H1 (cell line): ENCODE measurements at regions not wholly inside any gene's neighbourhood (a gene's known extent, or its start where the extent isn't known, plus 50 kb on each side); places are given as distances from the start of the nearest gene placed in this dataset.

Experiments
- CTCF ChIA-PET: fragments of 300-600 bp; sonication (Branson Sonifier 250); formaldehyde crosslinking; loops from one replicate; lab custom pipeline; 2021; ENCODE audit not compliant: partially characterized antibody; lab: Charles Lee
- POLR2A ChIA-PET: fragments of 300-600 bp; sonication (Branson Sonifier 250); formaldehyde crosslinking; loops from one replicate; lab custom pipeline; 2021; ENCODE audit warnings: inconsistent platforms; ENCODE audit not compliant: partially characterized antibody; lab: Charles Lee
- DNase-seq, 2 experiments: peaks; one replicate each; pipeline versions ENCODE4 v3.0.0 to v3.0.0-alpha.2; 2010 to 2022; ENCODE audit warnings: low spot score in 2 of 2, low read depth in 1 of 2, mixed read lengths in 1 of 2
- FAIRE-seq: peaks from 2 replicates; lab custom pipeline; 2011; peaks lifted over from hg19 to GRCh38; lab: Jason Lieb, UNC
- H2AFZ ChIP-seq: 2 replicates; pipeline ENCODE4 v1.8.1; 2012; ENCODE audit warnings: low read length, inconsistent platforms
- H2AK5ac ChIP-seq: 2 replicates; pipeline ENCODE4 v1.6.1; 2013; ENCODE audit warnings: low read depth, low read length
- H2BK120ac ChIP-seq: replicated peaks from 2 replicates; pipeline ENCODE3; 2013; ENCODE audit warnings: low read depth, low read length, inconsistent platforms
- H2BK12ac ChIP-seq: 2 replicates; pipeline ENCODE4 v1.6.1; 2013; ENCODE audit warnings: low read depth, low read length
- H2BK15ac ChIP-seq: 2 replicates; pipeline ENCODE4 v1.6.1; 2013; ENCODE audit warnings: low read length
- H2BK20ac ChIP-seq: 2 replicates; pipeline ENCODE4 v1.6.1; 2013; ENCODE audit warnings: low read length
- H2BK5ac ChIP-seq: 2 replicates; pipeline ENCODE4 v1.6.1; 2013; ENCODE audit warnings: low read depth, low read length
- H3K14ac ChIP-seq: 2 replicates; pipeline ENCODE4 v1.6.1; 2013; ENCODE audit warnings: inconsistent platforms; ENCODE audit not compliant: insufficient read length
- H3K18ac ChIP-seq: 2 replicates; pipeline ENCODE4 v1.6.1; 2013; ENCODE audit warnings: low read length; ENCODE audit errors: extremely low read depth
- H3K23ac ChIP-seq: 2 replicates; pipeline ENCODE4 v1.6.1; 2013; ENCODE audit warnings: inconsistent platforms; ENCODE audit not compliant: insufficient read length
- H3K23me2 ChIP-seq: 2 replicates; pipeline ENCODE4 v1.6.1; 2013; ENCODE audit warnings: low read depth, low read length
- H3K27ac ChIP-seq: 2 replicates; pipeline ENCODE4 v1.6.1; 2011; ENCODE audit warnings: low read depth, low read length, inconsistent platforms
- H3K27me3 ChIP-seq, 4 experiments: replicated peaks in 1 of 4; 1 replicate in 1 of 4; 2 replicates in 3 of 4; pipeline versions ENCODE4 v1.6.1 to v1.8.1; 2011 to 2013; ENCODE audit warnings: low read length in 3 of 4, mild to moderate bottlenecking in 3 of 4, inconsistent platforms in 2 of 4, mixed read lengths in 2 of 4, moderate library complexity in 1 of 4; ENCODE audit not compliant: control insufficient read depth in 3 of 4, insufficient read depth in 3 of 4; ENCODE audit errors: extremely low read depth in 1 of 4
- H3K36me3 ChIP-seq, 4 experiments: 2 replicates each; pipeline versions ENCODE4 v1.6.1 to v1.8.1; 2011 to 2013; ENCODE audit warnings: mild to moderate bottlenecking in 4 of 4, low read length in 3 of 4, moderate library complexity in 2 of 4, control low read depth in 1 of 4, inconsistent platforms in 1 of 4; ENCODE audit not compliant: insufficient read depth in 4 of 4, control insufficient read depth in 2 of 4
- H3K4ac ChIP-seq: replicated peaks from 2 replicates; pipeline ENCODE3; 2013; ENCODE audit warnings: low read length, low read depth, mixed read lengths, inconsistent platforms; ENCODE audit not compliant: insufficient read length
- H3K4me1 ChIP-seq, 4 experiments: replicated peaks in 1 of 4; 1 replicate in 1 of 4; 2 replicates in 3 of 4; pipeline versions ENCODE4 v1.6.1 to v1.8.1; 2011 to 2013; ENCODE audit warnings: low read length in 3 of 4, inconsistent platforms in 2 of 4, mixed read lengths in 1 of 4; ENCODE audit not compliant: insufficient read depth in 4 of 4, control insufficient read depth in 3 of 4
- H3K4me2 ChIP-seq, 2 experiments: 2 replicates each; pipeline versions ENCODE4 v1.6.1 to v1.8.1; 2011 to 2013; ENCODE audit warnings: low read depth in 2 of 2, low read length in 2 of 2, control low read depth in 1 of 2, inconsistent platforms in 1 of 2, mild to moderate bottlenecking in 1 of 2; ENCODE audit not compliant: insufficient read depth in 1 of 2
- H3K4me3 ChIP-seq, 4 experiments: fragments of 200-600, 300-600 bp in 1 of 4; sonication (generic), shearing (Covaris generic), sonication (Bioruptor Twin) in 1 of 4; 2 replicates each; pipeline versions ENCODE4 v1.5.1 to v1.8.1; 2011 to 2016; ENCODE audit warnings: low read length in 4 of 4, low read depth in 3 of 4, control low read depth in 2 of 4, inconsistent platforms in 2 of 4, mild to moderate bottlenecking in 2 of 4, mixed read lengths in 1 of 4, moderate library complexity in 1 of 4; ENCODE audit not compliant: insufficient read depth in 2 of 4; ENCODE audit errors: extremely low read depth in 1 of 4
- H3K56ac ChIP-seq: replicated peaks from 2 replicates; pipeline ENCODE3; 2013; ENCODE audit warnings: low read depth, mild to moderate bottlenecking, mixed read lengths, low read length, inconsistent platforms; ENCODE audit not compliant: insufficient read length
- H3K79me1 ChIP-seq: 2 replicates; pipeline ENCODE4 v1.6.1; 2013; ENCODE audit warnings: low read depth, low read length, control low read depth
- H3K79me2 ChIP-seq, 2 experiments: 2 replicates each; pipeline versions ENCODE4 v1.6.1 to v1.8.1; 2012 to 2013; ENCODE audit warnings: low read length in 2 of 2, mild to moderate bottlenecking in 2 of 2, inconsistent platforms in 1 of 2; ENCODE audit not compliant: insufficient read depth in 2 of 2, control insufficient read depth in 1 of 2
- H3K9ac ChIP-seq, 4 experiments: replicated peaks in 1 of 4; 1 replicate in 1 of 4; 2 replicates in 3 of 4; pipeline versions ENCODE4 v1.6.1 to v1.8.1; 2011 to 2013; ENCODE audit warnings: low read depth in 3 of 4, low read length in 3 of 4, control low read depth in 2 of 4, mild to moderate bottlenecking in 2 of 4, moderate library complexity in 2 of 4, inconsistent platforms in 1 of 4; ENCODE audit errors: extremely low read depth in 1 of 4
- H3K9me3 ChIP-seq, 2 experiments: 2 replicates each; pipeline versions ENCODE4 v1.6.1 to v1.8.1; 2012 to 2013; ENCODE audit warnings: mild to moderate bottlenecking in 2 of 2, moderate library complexity in 2 of 2, control low read depth in 1 of 2, inconsistent platforms in 1 of 2, low read depth in 1 of 2, low read length in 1 of 2, mixed read lengths in 1 of 2; ENCODE audit not compliant: insufficient read depth in 2 of 2
- H4K20me1 ChIP-seq, 2 experiments: replicated peaks in 1 of 2; 2 replicates each; pipeline versions ENCODE3 to v1.8.1; 2011 to 2013; ENCODE audit warnings: inconsistent platforms in 2 of 2, low read length in 2 of 2, mild to moderate bottlenecking in 1 of 2; ENCODE audit not compliant: insufficient read depth in 2 of 2, control insufficient read depth in 1 of 2
- H4K5ac ChIP-seq: 2 replicates; pipeline ENCODE4 v1.6.1; 2013; ENCODE audit warnings: low read length, low read depth, mixed read lengths, inconsistent platforms; ENCODE audit not compliant: insufficient read length
- H4K8ac ChIP-seq: 2 replicates; pipeline ENCODE4 v1.8.0; 2013; ENCODE audit warnings: mild to moderate bottlenecking, moderate library complexity, low read length, inconsistent platforms; ENCODE audit not compliant: insufficient read depth; ENCODE audit errors: extremely low read depth
- H4K91ac ChIP-seq: replicated peaks from 2 replicates; pipeline ENCODE3; 2013; ENCODE audit warnings: low read length, mixed read lengths, inconsistent platforms; ENCODE audit not compliant: insufficient read length
- BACH1 ChIP-seq: IDR thresholded peaks from 2 replicates; pipeline ENCODE4 v1.6.1; 2012; ENCODE audit warnings: low read length, improper control_type of control experiment
- BCL11A ChIP-seq, 2 experiments: IDR thresholded peaks; one replicate each; pipeline ENCODE4 v1.6.1; 2011; ENCODE audit warnings: low read depth in 2 of 2, low read length in 2 of 2, mild to moderate bottlenecking in 2 of 2
- CBX8 ChIP-seq: fragments of 300-800, 300-1000 bp; sonication (generic); IDR thresholded peaks from 2 replicates; pipeline ENCODE4 v1.7.1; 2016; ENCODE audit warnings: low read depth, low read length, borderline replicate concordance
- E2F6 ChIP-seq: IDR thresholded peaks from 2 replicates; pipeline ENCODE4 v1.6.1; 2012; ENCODE audit warnings: inconsistent platforms
- EZH2 ChIP-seq: fragments of 200-600 bp; sonication (generic); IDR thresholded peaks from 2 replicates; pipeline ENCODE4 v1.7.1; 2012; ENCODE audit warnings: low read depth, mild to moderate bottlenecking, moderate library complexity, low read length, inconsistent platforms; ENCODE audit not compliant: severe bottlenecking
- FOSL1 ChIP-seq: IDR thresholded peaks from 2 replicates; pipeline ENCODE4 v1.6.1; 2011; ENCODE audit warnings: mild to moderate bottlenecking, low read depth, low read length, moderate library complexity; ENCODE audit not compliant: insufficient read depth
- GABPA ChIP-seq: IDR thresholded peaks from 2 replicates; pipeline ENCODE4 v1.6.1; 2011; ENCODE audit warnings: mild to moderate bottlenecking, low read length, moderate library complexity, borderline replicate concordance; ENCODE audit not compliant: insufficient read depth
- HDAC6 ChIP-seq: IDR thresholded peaks from one replicate; pipeline ENCODE4 v1.7.1; 2012; ENCODE audit warnings: low read depth, mild to moderate bottlenecking, inconsistent platforms, low read length, moderate library complexity
- POLR2A ChIP-seq, 2 experiments: IDR thresholded peaks; 1 replicate in 1 of 2; 2 replicates in 1 of 2; pipeline ENCODE4 v1.6.1; 2011; ENCODE audit warnings: low read depth in 2 of 2, low read length in 2 of 2, mild to moderate bottlenecking in 2 of 2; ENCODE audit errors: control extremely low read depth in 1 of 2
- RAD21 ChIP-seq, 2 experiments: IDR thresholded peaks in 1 of 2; conservative IDR thresholded peaks in 1 of 2; 2 replicates each; pipeline ENCODE4 v1.6.1; 2011; ENCODE audit warnings: low read depth in 2 of 2, low read length in 2 of 2, improper control_type of control experiment in 1 of 2, inconsistent platforms in 1 of 2, mild to moderate bottlenecking in 1 of 2, moderate library complexity in 1 of 2
- SP4 ChIP-seq: IDR thresholded peaks from 2 replicates; pipeline ENCODE4 v1.6.1; 2012; ENCODE audit warnings: low read length, inconsistent platforms
- USF2 ChIP-seq: IDR thresholded peaks from 2 replicates; pipeline ENCODE4 v1.6.1; 2011; ENCODE audit warnings: low read length, improper control_type of control experiment
- WGBS, 2 experiments: shearing (Covaris generic) in 1 of 2; methylation state at CpG; one replicate each; pipeline versions ENCODE4 v1.1.6 to v1.1.7; 2013 to 2015; ENCODE audit warnings: low lambda C conversion rate in 2 of 2, mixed read lengths in 2 of 2, inconsistent platforms in 1 of 2, low coverage in 1 of 2, missing lambda C conversion rate in 1 of 2; ENCODE audit not compliant: insufficient replicate concordance in 2 of 2, insufficient coverage in 1 of 2, insufficient read length in 1 of 2; ENCODE audit errors: extremely low coverage in 1 of 2, missing lambda C conversion rate in 1 of 2; 5-methylcytosine and 5-hydroxymethylcytosine counted together

DNA sequence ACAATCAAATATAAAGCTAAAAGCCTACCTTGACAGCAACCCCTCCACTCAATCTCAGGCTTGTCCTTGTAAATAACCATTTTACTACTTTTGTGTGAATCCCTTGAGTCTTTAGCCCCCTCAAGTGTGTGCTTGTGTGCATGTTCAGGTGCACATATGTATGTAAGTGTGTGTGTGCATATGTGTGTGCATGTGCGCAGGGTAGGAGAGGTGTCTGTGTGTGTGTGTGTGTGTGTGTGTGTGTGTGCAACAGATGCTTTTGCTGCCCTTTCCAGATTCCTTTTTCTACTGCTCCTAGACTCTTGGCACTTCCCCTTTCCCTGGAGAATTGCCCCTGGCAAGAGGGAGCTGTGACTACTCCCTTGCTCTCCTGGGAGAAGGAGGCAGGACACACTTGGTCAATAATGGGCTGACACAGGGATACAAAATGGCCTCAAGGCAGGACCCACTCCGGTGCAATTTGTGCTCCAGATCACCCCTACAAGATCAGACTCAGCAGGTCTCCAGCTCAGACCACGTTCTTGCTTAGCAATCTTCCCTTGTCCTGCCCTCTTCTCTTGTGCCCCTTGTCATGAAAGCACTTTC, 73.4 kb downstream of the IFNG start:
- CTCF ChIA-PET, result interaction anchor here (1.1 to 1.9 kb wide), 3 partner anchors 17 to 46 kb away, joined by 3 to 6 read pairs (median 3); no protein-coding TSS in a partner anchor
- Histone ChIP-seq H3K9me3 (peaks cover 17 to 25% of the 10 kb centered on the region in 2 experiments), H3K4me1 (peaks cover 0 to 3% (median 0%) of the 10 kb centered on the region in 4 experiments; a peak in 2 of 7 replicates), H3K4me2 (no peak overlapping the region), H4K8ac (no peak overlapping the region), H4K91ac (no peak overlapping the region), H3K9ac (no peak overlapping the region), H2BK15ac (no peak overlapping the region), H3K14ac (no peak overlapping the region), H3K18ac (no peak overlapping the region), H3K23me2 (no peaks in the 10 kb centered on the region), H3K36me3 (no peaks in the 10 kb centered on the region), H2AFZ (peak overlapping the region; percentile 84; the same call in 1 of the 2 replicates), H2BK12ac (peak overlapping the region; percentile 27; the same call in 1 of the 2 replicates), H2BK120ac (no peak overlapping the region), H3K23ac (no peak overlapping the region), H4K20me1 (no peaks in the 10 kb centered on the region), H4K5ac (no peak overlapping the region), H3K56ac (no peak overlapping the region), H3K27ac (no peak overlapping the region), H3K4ac (no peak overlapping the region), H2AK5ac (no peak overlapping the region; the same call in 1 of the 2 replicates), H3K27me3 (no peaks in the 10 kb centered on the region), H3K4me3 (no peak overlapping the region), H2BK20ac (no peak overlapping the region), H3K79me1 (no peaks in the 10 kb centered on the region), H2BK5ac (no peak overlapping the region), H3K79me2 (no peaks in the 10 kb centered on the region)
- DNase-seq (no peak), FAIRE-seq (no peak)
- 91% methylated on average over 3 of the region's 3 CpGs; no CpG with 5 or more reads in 1 of the 2 experiments for WGBS, 2 experiments
- POLR2A ChIA-PET, result no interaction called here
- TF ChIP-seq E2F6 (no peak), FOSL1 (no peak), BACH1 (no peak), EZH2 (no peak), RAD21 (IDR thresholded peaks at IDR 0.05 in 1 of 2, conservative IDR thresholded peaks at IDR 0.05 in 1 of 2; ENCODE audit: low read depth in 2 of 2, low read length in 2 of 2) (no peak), BCL11A (IDR thresholded peaks at IDR 0.05; ENCODE audit: low read depth in 2 of 2, low read length in 2 of 2) (no peak), USF2 (no peak), HDAC6 (no peak), POLR2A (IDR thresholded peaks at IDR 0.05; ENCODE audit: control extremely low read depth in 1 of 2, low read depth in 2 of 2, low read length in 2 of 2) (no peak), SP4 (no peak), GABPA (no peak), CBX8 (no peak)
